AG08396 (cell line): ENCODE measurements at regions not wholly inside any gene's neighbourhood (a gene's known extent, or its start where the extent isn't known, plus 50 kb on each side); places are given as distances from the start of the nearest gene placed in this dataset.
"Not testable (repeated sequence)": the region's sequence is repeated elsewhere in the genome, so short reads cannot be mapped to it uniquely, and the experiment has no call there.

Source experiments
- DNase-seq: peaks from one replicate; pipeline ENCODE4 v3.0.0; 2012; ENCODE audit warnings: low spot score, mixed read lengths

- DNase-seq: no peak
Measured at GRCh38 chr3:27554706-27555105, 70.5 kb upstream of the SLC4A7 start.

- no peak for DNase-seq
Measured at GRCh38 chr3:27553886-27554540, 69.8 kb upstream of the SLC4A7 start.

GRCh38 chr3:27552708-27553107, 68.5 kb upstream of the SLC4A7 start:
- peak; percentile 42 for DNase-seq

DNA sequence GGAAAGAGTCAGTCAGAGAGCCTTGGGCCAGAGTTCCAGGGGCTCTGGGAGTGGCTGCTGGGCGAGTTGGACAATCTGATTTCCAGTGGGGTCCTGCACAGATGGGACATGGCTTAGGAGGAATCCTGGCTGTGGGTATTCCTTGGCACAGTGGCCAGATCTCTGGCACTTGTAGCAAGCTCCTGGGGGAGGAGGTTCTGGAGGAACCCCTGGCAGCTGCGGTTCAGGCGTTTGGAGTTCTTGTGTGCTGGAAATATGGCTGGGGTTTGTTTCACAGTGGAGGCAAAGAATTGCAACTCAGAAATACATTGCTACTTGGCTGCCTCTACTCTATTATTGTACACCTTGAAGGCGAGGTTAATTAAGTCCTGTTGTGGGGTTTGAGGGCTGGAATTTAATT, 67.2 kb upstream of the SLC4A7 start:
- not testable (repeated sequence) for DNase-seq

DNA sequence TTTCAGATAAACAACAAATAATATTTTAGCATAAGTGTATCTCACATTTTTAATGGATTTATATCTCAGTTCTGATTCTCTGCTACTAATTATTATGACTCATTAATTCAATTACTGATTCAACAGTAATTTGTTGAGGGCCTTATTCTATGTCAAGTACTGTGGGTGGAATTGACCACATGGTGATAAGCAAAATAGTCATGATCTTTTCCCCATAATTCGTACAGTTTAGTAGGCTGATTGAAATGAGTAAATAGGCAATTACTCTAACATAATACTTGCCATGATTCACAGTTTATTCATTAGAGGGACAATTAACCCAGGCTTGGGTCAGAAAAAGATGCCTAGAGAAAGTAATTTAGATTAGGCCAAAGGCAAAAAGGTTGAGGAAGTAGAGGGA, 60.9 kb upstream of the SLC4A7 start:
- DNase-seq: no peak

GRCh38 chr3:27544372-27544865, 60.2 kb upstream of the SLC4A7 start:
- DNase-seq: no peak

GRCh38 chr3:27542476-27542875, 58.3 kb upstream of the SLC4A7 start:
- DNase-seq: no peak

GRCh38 chr3:27540231-27540630, 56.0 kb upstream of the SLC4A7 start:
- no peak for DNase-seq

DNA sequence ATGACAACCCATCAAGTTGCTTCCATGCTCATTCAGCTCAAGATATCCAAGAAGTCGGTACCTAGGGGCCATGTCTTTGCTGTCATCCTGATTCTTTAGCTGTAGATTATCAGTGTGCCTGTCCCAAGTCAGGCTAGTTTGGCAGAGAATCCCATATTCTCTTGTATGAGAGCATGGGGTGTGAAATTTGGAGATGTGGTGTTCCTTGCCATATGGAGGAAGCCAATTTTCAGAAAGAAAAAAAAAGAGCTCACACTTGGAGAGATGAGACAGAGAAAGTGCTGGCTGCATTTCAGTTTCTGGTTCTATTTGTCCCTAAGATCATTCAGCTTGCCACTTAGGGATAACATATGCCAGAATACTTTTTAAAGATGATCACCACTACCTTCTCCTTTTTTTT, 52.3 kb upstream of the SLC4A7 start:
- DNase-seq: no peak

DNA sequence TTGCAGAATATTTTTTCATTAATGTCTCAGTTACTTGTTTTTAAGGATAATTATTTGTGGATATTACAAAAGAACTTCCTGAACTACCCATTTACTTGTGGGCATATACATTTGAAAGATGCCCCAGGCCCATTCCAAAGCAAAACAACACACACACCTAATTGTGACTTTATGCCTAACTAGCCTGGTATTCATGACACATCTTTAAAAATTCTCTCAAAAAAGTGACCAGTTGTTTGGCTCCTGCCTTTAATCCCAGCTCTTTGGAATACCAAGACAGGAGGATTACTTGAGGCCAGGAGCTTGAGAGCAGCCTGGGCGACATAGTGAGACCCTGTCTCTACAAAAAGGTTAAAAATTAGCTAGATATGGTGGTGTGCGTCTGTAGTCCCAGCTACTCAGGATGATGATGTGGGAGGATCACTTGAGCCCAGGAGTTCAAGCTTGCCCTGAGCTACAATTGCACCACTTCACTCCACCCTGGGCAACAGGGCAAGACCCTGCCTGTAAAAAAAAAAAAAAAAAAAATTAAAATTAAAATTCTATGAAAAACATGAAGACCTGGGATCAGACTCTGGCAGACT, 51.7 kb upstream of the SLC4A7 start:
- no peak for DNase-seq

DNA sequence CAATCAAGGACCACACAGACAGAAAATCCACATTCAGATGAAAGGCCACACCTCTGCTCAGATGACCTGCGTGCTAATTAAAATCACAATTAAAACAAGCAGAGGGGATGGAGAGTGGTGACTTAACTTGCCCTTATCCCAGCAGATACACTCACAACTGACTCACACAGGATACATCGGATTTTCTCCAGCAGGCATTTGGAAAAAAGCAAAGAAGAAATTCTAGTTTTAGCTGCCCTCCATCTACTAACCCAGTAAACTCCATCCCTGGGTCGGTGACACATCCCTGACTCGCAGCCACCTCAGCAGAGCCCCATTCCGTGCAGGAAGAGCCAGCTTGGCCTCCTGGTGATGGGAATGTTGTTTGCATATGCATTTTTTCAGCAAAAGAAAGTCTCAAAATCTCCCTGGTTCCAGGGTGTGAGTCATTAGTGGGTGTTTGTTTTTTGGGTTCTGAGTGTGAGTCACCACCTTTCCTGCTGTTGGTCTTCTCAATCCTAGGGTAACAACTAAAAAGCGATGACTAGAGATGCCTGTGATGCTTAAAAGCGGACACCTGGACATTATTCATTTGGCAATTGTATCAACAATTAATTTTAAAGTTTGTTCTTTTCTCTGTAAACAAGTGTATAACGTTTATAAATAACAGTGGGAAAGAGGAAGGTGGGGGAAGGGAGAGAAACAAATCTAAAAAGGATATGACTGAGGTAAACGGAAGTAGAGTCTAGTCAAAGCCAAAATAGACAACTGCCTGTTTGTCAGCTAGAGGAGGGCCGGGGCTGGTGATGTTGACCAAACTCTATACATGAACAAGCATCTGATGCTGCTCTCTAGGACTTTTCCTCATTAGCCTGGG, 49.8 kb upstream of the SLC4A7 start:
- DNase-seq: peak; percentile 86
